ENCODE measurements at regions not wholly inside any gene's neighbourhood (a gene's known extent, or its start where the extent isn't known, plus 50 kb on each side); places are given as distances from the start of the nearest gene placed in this dataset.

- DNase-seq (ENCODE audit: low read depth in 4 of 6, low spot score in 6 of 6), result no peak
- no peaks in the 10 kb centered on the region for H3K27me3 ChIP-seq (ENCODE audit: control insufficient read depth, insufficient read depth, low read length)
- WGBS (ENCODE audit: insufficient coverage), result no CpG with 5 or more reads among the region's 2 CpGs
- no peaks in the 10 kb centered on the region for H3K4me1 ChIP-seq (ENCODE audit: control insufficient read depth, insufficient read depth, low read length)
- H3K27ac ChIP-seq (ENCODE audit: low read depth, low read length), result no peak overlapping the region
- H3K36me3 ChIP-seq (ENCODE audit: control insufficient read depth, insufficient read depth, low read length), result no peaks in the 10 kb centered on the region
- no peak overlapping the region for H3K4me3 ChIP-seq (ENCODE audit: low read depth, low read length)
- no peaks in the 10 kb centered on the region for H3K9me3 ChIP-seq (ENCODE audit: control insufficient read depth, insufficient read depth, low read length)
Observed at GRCh38 chr9:107948601-107949000, 459.0 kb upstream of the KLF4 start.

- H3K4me3 ChIP-seq (ENCODE audit: low read depth, low read length), result no peak overlapping the region
- H3K4me1 ChIP-seq (ENCODE audit: control insufficient read depth, insufficient read depth, low read length), result no peaks in the 10 kb centered on the region
- H3K9me3 ChIP-seq (ENCODE audit: control insufficient read depth, insufficient read depth, low read length), result no peaks in the 10 kb centered on the region
- H3K27me3 ChIP-seq (ENCODE audit: control insufficient read depth, insufficient read depth, low read length), result no peaks in the 10 kb centered on the region
- DNase-seq (ENCODE audit: low read depth in 4 of 6, low spot score in 6 of 6), result no peak
- no peaks in the 10 kb centered on the region for H3K36me3 ChIP-seq (ENCODE audit: control insufficient read depth, insufficient read depth, low read length)
- no peak overlapping the region for H3K27ac ChIP-seq (ENCODE audit: low read depth, low read length)
- 79% methylated on average over 5 of the region's 6 CpGs for WGBS (ENCODE audit: insufficient coverage)
Observed at GRCh38 chr9:107948086-107948485, 458.5 kb upstream of the KLF4 start.

- DNase-seq (ENCODE audit: low read depth in 4 of 6, low spot score in 6 of 6), result no peak
- WGBS (ENCODE audit: insufficient coverage), result 89% methylated on average over 1 of the region's 5 CpGs
- no peaks in the 10 kb centered on the region for H3K27me3 ChIP-seq (ENCODE audit: control insufficient read depth, insufficient read depth, low read length)
- H3K9me3 ChIP-seq (ENCODE audit: control insufficient read depth, insufficient read depth, low read length), result no peaks in the 10 kb centered on the region
- H3K27ac ChIP-seq (ENCODE audit: low read depth, low read length), result no peak overlapping the region
- H3K4me1 ChIP-seq (ENCODE audit: control insufficient read depth, insufficient read depth, low read length), result no peaks in the 10 kb centered on the region
- H3K36me3 ChIP-seq (ENCODE audit: control insufficient read depth, insufficient read depth, low read length), result no peaks in the 10 kb centered on the region
- no peak overlapping the region for H3K4me3 ChIP-seq (ENCODE audit: low read depth, low read length)
Observed at GRCh38 chr9:107946364-107947141, 457.0 kb upstream of the KLF4 start.

GRCh38 chr9:107945961-107946360, 456.4 kb upstream of the KLF4 start:
- Histone ChIP-seq H3K4me1 (ENCODE audit: control insufficient read depth, insufficient read depth, low read length) (no peaks in the 10 kb centered on the region), H3K36me3 (ENCODE audit: control insufficient read depth, insufficient read depth, low read length) (no peaks in the 10 kb centered on the region), H3K4me3 (ENCODE audit: low read depth, low read length) (no peak overlapping the region), H3K9me3 (ENCODE audit: control insufficient read depth, insufficient read depth, low read length) (no peaks in the 10 kb centered on the region), H3K27ac (ENCODE audit: low read depth, low read length) (no peak overlapping the region), H3K27me3 (ENCODE audit: control insufficient read depth, insufficient read depth, low read length) (no peaks in the 10 kb centered on the region)
- WGBS (ENCODE audit: insufficient coverage), result 79% methylated on average over 2 of the region's 2 CpGs
- DNase-seq (ENCODE audit: low read depth in 4 of 6, low spot score in 6 of 6), result no peak

GRCh38 chr9:107945493-107945892, 455.9 kb upstream of the KLF4 start:
- H3K36me3 ChIP-seq (ENCODE audit: control insufficient read depth, insufficient read depth, low read length), result no peaks in the 10 kb centered on the region
- H3K9me3 ChIP-seq (ENCODE audit: control insufficient read depth, insufficient read depth, low read length), result no peaks in the 10 kb centered on the region
- WGBS (ENCODE audit: insufficient coverage), result 73% methylated on average over 2 of the region's 2 CpGs
- H3K4me1 ChIP-seq (ENCODE audit: control insufficient read depth, insufficient read depth, low read length), result no peaks in the 10 kb centered on the region
- H3K4me3 ChIP-seq (ENCODE audit: low read depth, low read length), result no peak overlapping the region
- DNase-seq (ENCODE audit: low read depth in 4 of 6, low spot score in 6 of 6), result no peak
- no peaks in the 10 kb centered on the region for H3K27me3 ChIP-seq (ENCODE audit: control insufficient read depth, insufficient read depth, low read length)
- H3K27ac ChIP-seq (ENCODE audit: low read depth, low read length), result no peak overlapping the region

- DNase-seq (ENCODE audit: low read depth in 4 of 6, low spot score in 6 of 6), result no peak
- Histone ChIP-seq H3K36me3 (ENCODE audit: control insufficient read depth, insufficient read depth, low read length) (no peaks in the 10 kb centered on the region), H3K27me3 (ENCODE audit: control insufficient read depth, insufficient read depth, low read length) (no peaks in the 10 kb centered on the region), H3K4me3 (ENCODE audit: low read depth, low read length) (no peak overlapping the region), H3K27ac (ENCODE audit: low read depth, low read length) (no peak overlapping the region), H3K4me1 (ENCODE audit: control insufficient read depth, insufficient read depth, low read length) (no peaks in the 10 kb centered on the region), H3K9me3 (ENCODE audit: control insufficient read depth, insufficient read depth, low read length) (no peaks in the 10 kb centered on the region)
- 97% methylated on average over 6 of the region's 10 CpGs for WGBS (ENCODE audit: insufficient coverage)
Observed at GRCh38 chr9:107944387-107944786, 454.8 kb upstream of the KLF4 start.

GRCh38 chr9:107943901-107944300, 454.3 kb upstream of the KLF4 start:
- WGBS (ENCODE audit: insufficient coverage), result 100% methylated on average over 2 of the region's 3 CpGs
- H3K9me3 ChIP-seq (ENCODE audit: control insufficient read depth, insufficient read depth, low read length), result no peaks in the 10 kb centered on the region
- H3K36me3 ChIP-seq (ENCODE audit: control insufficient read depth, insufficient read depth, low read length), result no peaks in the 10 kb centered on the region
- H3K27me3 ChIP-seq (ENCODE audit: control insufficient read depth, insufficient read depth, low read length), result no peaks in the 10 kb centered on the region
- no peak for DNase-seq (ENCODE audit: low read depth in 4 of 6, low spot score in 6 of 6)
- no peak overlapping the region for H3K27ac ChIP-seq (ENCODE audit: low read depth, low read length)
- no peaks in the 10 kb centered on the region for H3K4me1 ChIP-seq (ENCODE audit: control insufficient read depth, insufficient read depth, low read length)
- no peak overlapping the region for H3K4me3 ChIP-seq (ENCODE audit: low read depth, low read length)

GRCh38 chr9:107942856-107943255, 453.3 kb upstream of the KLF4 start:
- no peak overlapping the region for H3K4me3 ChIP-seq (ENCODE audit: low read depth, low read length)
- no peaks in the 10 kb centered on the region for H3K36me3 ChIP-seq (ENCODE audit: control insufficient read depth, insufficient read depth, low read length)
- WGBS (ENCODE audit: insufficient coverage), result 67% methylated on average over 1 of the region's 2 CpGs
- no peak overlapping the region for H3K27ac ChIP-seq (ENCODE audit: low read depth, low read length)
- no peaks in the 10 kb centered on the region for H3K9me3 ChIP-seq (ENCODE audit: control insufficient read depth, insufficient read depth, low read length)
- H3K4me1 ChIP-seq (ENCODE audit: control insufficient read depth, insufficient read depth, low read length), result no peaks in the 10 kb centered on the region
- no peaks in the 10 kb centered on the region for H3K27me3 ChIP-seq (ENCODE audit: control insufficient read depth, insufficient read depth, low read length)
- DNase-seq (ENCODE audit: low read depth in 4 of 6, low spot score in 6 of 6), result no peak

- no CpG with 5 or more reads among the region's 1 CpG for WGBS (ENCODE audit: insufficient coverage)
- Histone ChIP-seq H3K4me3 (ENCODE audit: low read depth, low read length) (no peak overlapping the region), H3K27ac (ENCODE audit: low read depth, low read length) (no peak overlapping the region), H3K4me1 (ENCODE audit: control insufficient read depth, insufficient read depth, low read length) (no peaks in the 10 kb centered on the region), H3K27me3 (ENCODE audit: control insufficient read depth, insufficient read depth, low read length) (no peaks in the 10 kb centered on the region), H3K9me3 (ENCODE audit: control insufficient read depth, insufficient read depth, low read length) (no peaks in the 10 kb centered on the region), H3K36me3 (ENCODE audit: control insufficient read depth, insufficient read depth, low read length) (no peaks in the 10 kb centered on the region)
- DNase-seq (ENCODE audit: low read depth in 4 of 6, low spot score in 6 of 6), result no peak
Observed at GRCh38 chr9:107942291-107942690, 452.7 kb upstream of the KLF4 start.
